SK-N-SH (cell line): ENCODE measurements at regions not wholly inside any gene's neighbourhood (a gene's known extent, or its start where the extent isn't known, plus 50 kb on each side); places are given as distances from the start of the nearest gene placed in this dataset.

Experiments used
- CTCF ChIP-seq: fragments of 200-600 bp; sonication (generic); IDR thresholded peaks from 2 replicates; pipeline ENCODE4 v1.6.1; 2017; ENCODE audit warnings: antibody characterized with exemption, mild to moderate bottlenecking, moderate library complexity
- NRF1 ChIP-seq: IDR thresholded peaks from 2 replicates; pipeline ENCODE4 v1.6.1; 2012; ENCODE audit warnings: low read depth, mild to moderate bottlenecking, low read length
- RAD21 ChIP-seq: IDR thresholded peaks from 2 replicates; pipeline ENCODE4 v1.6.1; 2012; ENCODE audit warnings: mild to moderate bottlenecking, low read length
- RCOR1 ChIP-seq: fragments of 150-350 bp; IDR thresholded peaks from 2 replicates; pipeline ENCODE4 v1.6.1; 2017; ENCODE audit warnings: antibody characterized with exemption, low read length
- RFX5 ChIP-seq: IDR thresholded peaks from 2 replicates; pipeline ENCODE4 v1.6.1; 2012; ENCODE audit warnings: mild to moderate bottlenecking, improper control_type of control experiment, low read length
- TAF1 ChIP-seq: IDR thresholded peaks from 2 replicates; pipeline ENCODE4 v1.6.1; 2012; ENCODE audit warnings: low read depth, mild to moderate bottlenecking, low read length, moderate library complexity, borderline replicate concordance
- YY1 ChIP-seq: IDR thresholded peaks from 2 replicates; pipeline ENCODE4 v1.4.0; 2012; ENCODE audit warnings: low read depth, mild to moderate bottlenecking

DNA sequence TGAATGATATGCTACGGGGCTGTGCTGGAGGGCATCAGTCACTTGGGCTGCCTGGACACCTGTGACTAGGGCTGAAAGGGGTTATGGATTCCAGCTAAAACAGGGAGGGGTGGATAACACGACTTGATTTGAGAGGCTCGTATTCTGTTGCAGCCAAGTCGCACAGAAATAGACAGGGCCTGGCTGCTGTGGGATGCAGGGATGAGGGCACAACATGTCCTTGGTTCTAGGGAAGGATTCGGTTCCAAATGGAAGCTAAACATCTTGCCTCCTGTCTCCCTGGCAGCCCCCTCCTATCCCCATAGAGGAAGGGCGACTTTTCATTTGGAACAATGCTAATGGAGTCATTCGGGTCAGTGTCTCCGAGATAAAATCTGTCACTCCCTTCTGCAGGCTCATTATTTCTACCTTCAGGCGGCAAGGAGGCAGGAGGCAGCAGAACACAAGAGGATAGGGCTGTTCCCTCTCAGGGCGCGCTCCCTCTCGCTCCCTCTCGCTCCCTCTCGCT, 433.8 kb upstream of the RBMS3 start:
- TF ChIP-seq RAD21 (no peak), YY1 (no peak), RFX5 (no peak), NRF1 (no peak), CTCF (no peak), RCOR1 (no peak), TAF1 (no peak)
